HG02571 (cell line): ENCODE measurements at regions not wholly inside any gene's neighbourhood (a gene's known extent, or its start where the extent isn't known, plus 50 kb on each side); places are given as distances from the start of the nearest gene placed in this dataset.
"Not testable (repeated sequence)": the region's sequence is repeated elsewhere in the genome, so short reads cannot be mapped to it uniquely, and the experiment has no call there.

Source experiments
- ATAC-seq: cut with Tn5 transposase; IDR thresholded peaks from one replicate; pipeline ENCODE4 v1.9.1; 2021; ENCODE audit warnings: mild to moderate bottlenecking, moderate library complexity; ENCODE audit not compliant: unreplicated experiment

DNA sequence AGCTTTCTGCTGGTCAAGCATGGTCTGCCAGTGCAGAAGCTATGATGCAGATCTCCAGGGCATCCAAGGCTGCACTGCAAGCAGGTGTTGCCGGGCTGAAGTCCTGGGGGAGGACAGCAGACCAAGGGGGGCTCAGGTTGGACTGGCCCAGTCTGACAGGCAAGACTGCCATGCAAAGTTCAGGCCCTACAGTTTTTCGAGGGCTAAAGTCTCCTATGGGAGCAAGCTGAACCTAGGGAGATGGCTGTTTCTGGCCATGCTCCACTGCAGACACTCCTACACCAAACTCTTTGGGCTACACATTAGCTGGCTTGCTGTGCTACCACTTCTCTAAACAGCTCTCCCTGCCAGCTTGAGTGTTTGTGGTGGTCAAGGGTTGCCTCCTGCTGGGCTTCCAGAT, 130.0 kb upstream of the SYNCRIP start:
- no peak for ATAC-seq

DNA sequence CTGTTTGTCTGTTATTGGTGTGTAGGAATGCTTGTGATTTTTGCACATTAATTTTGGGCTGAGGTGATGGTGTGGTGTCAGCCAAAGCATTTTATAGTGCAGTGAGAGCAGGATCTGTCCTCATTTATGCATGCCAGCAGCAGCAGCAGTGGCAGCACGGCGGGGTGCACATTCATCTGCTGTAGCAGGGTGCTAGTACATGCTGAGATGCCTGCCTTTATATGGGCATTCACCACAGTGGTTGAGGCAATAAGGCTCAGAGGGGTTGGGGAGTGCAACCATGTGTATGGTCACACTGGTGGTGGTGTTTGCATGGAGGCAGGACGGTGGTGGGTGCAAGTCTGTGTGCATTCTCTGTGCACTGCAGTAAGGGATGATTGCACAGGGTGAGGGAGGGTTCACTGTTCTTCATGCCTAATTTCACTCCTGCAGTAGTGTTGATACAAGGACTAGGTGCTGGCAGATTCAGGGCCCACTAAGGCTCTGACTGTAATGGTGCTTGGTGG, 129.3 kb upstream of the SYNCRIP start:
- ATAC-seq, result no peak

DNA sequence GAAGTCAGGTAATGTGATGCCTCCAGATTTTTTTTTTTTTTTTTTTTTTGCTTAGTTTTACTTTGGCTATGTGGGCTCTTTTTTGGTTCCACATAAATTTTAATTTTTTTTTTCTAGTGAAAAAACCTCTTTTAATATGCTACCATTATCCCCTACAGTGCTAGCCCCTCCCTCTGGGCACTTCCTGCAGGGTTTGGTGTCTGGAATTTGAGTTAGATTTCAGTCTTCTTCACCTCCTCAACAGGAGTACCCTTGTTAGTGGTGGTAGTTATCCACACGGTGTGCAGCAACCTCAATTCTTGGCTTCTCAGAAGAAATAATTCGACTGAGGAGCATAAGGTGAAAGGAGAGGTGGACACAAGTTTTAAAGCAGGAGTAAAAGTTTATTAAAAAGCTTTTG, 128.8 kb upstream of the SYNCRIP start:
- no peak for ATAC-seq

DNA sequence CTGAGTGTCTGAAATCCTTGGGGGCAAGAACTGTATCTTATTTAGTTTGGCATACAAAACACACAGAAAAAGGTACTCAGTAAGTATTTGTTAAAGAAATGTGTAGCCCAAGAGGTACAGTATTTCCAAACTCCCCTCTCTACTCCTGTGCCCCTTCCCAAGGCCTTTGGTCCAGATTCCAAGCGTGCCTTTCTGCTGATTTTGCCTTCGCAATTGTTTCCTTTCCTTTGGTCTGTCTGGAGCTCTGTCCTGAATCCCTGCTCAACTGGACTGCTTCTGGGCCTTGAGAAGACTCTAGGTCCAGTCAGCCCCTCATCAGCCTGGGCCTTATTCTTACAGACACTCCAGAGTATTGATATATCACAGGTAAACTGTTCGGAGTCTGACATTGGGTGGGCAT, 122.2 kb upstream of the SYNCRIP start:
- ATAC-seq, result no peak

DNA sequence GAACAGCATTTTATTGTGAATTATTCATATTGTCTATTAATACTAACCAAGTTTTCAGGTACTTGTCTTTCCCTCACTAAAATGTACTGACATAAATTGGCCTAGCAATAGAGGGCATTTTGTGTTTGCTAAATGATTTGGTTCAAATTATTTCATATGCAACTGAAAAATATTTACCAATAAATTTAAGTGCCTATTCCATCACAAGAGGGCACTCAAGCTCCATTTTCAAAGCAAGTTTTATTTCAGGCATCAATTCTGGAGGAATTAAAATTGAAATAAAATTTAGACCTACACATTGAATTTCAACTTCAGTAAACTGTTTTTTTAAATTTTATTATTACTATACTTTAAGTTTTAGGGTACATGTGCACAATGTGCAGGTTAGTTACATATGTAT, 114.3 kb upstream of the SYNCRIP start:
- ATAC-seq, result no peak

DNA sequence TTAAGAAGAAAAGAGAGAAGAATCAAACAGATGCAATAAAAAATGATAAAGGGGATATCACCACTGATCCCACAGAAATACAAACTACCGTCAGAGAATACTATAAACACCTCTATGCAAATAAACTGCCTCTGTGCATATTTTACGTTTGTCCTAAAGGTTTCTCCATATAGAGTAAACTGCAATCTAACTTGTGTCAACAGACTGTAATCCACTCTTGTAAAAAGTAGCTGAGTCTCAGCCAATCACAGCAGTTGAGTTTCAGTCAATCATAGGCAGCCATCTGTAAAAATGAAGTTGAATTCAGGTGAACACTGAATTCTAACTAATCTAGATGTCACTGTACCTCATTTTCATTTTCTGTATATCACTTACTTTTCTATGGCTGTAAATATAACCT, 112.2 kb upstream of the SYNCRIP start:
- ATAC-seq, result no peak

DNA sequence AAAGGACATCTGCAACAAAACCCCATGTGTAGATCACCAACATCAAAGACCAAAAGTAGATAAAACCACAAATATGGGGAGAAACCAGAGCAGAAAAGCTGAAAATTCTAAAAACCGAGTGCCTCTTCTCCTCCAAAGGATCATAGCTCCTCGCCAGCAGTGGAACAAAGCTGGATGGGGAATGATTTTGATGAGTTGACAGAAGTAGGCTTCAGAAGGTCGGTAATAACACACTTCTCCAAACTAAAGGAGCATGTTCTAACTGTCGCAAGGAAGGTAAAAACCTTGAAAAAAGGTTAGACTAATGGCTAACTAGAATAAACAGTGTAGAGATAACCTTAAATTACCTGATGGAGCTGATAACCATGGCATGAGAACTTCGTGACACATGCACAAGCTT, 109.9 kb upstream of the SYNCRIP start:
- no peak for ATAC-seq

DNA sequence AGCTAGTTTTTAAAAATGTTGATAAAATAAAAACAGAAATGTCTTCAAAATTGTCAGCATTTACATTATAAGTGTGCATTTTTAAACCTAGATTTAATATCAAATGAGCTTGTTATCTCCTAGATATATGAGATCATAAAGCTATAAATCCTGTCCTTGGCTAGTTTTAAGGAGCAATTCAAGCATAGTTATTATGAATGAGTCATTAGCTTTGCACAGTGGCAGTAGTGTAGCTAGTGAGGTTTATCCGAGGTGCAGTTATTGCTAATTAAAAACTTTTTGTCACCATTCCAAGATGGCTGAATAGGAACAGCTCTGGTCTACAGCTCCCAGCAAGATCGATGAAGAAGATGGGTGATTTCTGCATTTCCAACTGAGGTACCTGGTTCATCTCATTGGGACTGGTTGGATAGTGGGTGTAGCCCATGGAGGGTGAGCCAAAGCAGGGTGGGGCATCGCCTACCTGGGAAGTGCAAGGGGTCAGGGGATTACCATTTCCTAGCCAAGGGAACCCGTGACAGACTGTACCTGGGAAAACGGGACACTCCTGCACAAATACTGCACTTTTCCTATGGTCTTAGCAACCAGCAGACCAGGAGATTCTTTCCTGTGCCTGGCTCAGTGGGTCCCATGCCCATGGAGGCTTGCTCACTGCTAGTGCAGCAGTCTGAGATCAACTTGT, 108.8 kb upstream of the SYNCRIP start:
- ATAC-seq, result no peak

DNA sequence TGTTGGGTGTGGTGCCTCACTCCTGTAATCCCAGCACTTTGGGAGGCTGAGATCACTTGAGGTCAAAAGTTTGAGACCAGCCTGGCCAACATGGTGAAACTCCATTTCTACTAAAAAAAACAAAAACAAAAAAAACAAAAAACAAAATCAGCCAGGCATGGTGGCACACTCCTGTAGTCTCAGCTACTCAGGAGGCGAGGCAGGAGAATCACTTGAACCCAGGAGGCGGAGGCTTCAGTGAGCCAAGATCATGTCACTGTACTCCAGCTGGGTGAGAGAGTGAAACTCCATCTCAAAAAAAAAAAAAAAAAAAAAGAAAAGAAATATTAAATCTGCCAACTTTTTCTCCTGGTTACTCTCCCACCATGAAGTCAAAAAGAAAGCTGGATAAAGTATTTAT, 107.5 kb upstream of the SYNCRIP start:
- not testable (repeated sequence) for ATAC-seq

DNA sequence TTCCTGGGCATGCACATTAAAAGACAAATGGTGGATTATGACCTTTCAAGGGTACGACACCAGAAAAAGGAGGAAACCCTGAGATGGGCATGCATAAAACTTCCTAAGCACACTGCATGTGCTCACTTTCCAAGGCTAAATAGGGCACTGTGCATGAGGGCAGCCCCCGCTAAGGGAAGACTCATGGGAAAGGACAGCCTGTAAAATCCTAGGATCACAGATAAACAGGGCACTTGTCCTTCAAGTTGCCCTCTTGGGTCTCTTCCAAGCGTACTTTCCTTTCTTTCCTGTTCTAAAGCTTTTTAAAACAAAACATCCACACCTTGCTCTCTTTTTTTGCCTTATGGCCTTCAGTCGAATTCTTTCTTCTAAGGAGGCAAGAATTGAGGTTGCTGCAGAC, 106.5 kb upstream of the SYNCRIP start:
- ATAC-seq, result no peak

DNA sequence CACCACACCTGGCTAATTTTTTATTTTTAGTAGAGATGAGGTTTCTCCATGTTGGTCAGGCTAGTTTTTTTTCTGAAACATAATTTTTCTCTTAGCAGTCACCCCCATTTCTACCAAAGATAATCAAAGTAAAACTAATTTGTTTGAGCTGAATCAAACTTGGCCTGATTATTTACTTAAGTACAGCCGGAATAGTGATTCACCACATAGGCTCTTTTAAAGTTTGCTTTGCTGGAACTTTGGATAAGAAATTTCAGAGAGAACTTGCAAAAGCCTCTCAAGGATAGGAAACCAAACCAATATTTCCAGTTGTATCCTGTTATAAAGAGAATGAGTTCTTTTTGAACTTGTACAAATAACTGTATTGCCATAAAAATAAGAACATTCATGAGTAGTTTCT, 105.0 kb upstream of the SYNCRIP start:
- ATAC-seq, result no peak

DNA sequence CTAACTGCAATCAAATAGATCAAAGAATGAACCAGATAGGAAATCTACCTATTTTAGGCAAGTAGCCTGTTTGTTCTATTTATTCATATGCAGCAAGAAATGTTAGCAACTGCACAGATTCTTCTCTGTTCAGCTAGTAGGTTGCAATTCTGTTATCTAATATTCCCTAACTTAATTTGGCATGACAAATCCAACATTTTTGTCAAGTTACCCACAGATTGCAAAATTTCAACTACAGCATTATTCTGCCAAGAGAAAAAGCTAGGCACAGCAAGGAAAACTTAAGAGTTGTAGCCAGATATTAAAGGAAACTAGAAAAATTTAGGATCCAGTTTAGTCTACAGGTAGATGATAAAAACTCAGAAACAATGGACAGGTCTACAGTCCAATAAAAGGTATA, 104.4 kb upstream of the SYNCRIP start:
- ATAC-seq, result no peak

DNA sequence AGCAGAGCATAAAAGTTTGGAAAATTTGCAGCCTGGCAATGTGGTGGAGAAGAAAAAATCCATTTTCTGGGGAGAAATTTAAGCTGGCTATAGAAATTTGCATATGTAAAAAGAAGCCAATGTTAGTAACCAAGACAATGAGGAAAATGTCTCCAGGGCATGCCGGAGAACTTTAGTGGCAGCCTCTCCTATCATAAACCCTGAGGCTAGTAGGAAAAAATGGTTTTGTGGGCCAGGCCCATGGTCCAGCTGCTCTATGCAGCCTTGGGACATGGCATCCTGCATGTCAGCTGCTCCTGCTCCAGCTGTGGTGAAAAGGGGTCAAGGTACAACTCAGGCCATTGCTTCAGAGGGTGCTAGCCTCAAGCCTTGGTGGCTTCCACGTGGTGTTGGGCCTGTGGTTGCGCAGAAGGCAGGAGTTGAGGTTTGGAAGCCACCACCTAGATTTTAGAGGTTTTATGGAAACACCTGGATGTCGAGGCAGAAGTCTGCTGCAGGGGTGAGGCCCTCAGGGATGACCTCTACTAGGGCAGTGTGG, 101.8 kb upstream of the SYNCRIP start:
- ATAC-seq, result no peak

DNA sequence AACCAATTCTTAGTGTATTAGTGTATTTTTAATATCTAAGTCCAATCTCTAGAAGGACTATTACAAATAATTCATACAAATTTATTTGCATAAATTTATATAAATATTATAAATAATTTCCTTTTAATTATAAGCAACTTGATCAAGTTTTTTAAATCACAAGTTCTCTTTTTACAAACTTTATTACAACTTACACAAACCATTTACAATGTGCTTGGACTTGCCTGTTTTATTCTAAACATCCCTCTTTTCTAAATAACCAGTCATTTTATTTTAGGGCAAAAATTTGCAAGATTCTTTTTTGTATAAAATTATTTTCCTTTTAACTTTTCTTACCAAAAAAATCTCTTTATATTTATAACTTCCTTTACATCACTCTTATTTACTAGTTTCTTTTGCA, 83.5 kb upstream of the SYNCRIP start:
- no peak for ATAC-seq

DNA sequence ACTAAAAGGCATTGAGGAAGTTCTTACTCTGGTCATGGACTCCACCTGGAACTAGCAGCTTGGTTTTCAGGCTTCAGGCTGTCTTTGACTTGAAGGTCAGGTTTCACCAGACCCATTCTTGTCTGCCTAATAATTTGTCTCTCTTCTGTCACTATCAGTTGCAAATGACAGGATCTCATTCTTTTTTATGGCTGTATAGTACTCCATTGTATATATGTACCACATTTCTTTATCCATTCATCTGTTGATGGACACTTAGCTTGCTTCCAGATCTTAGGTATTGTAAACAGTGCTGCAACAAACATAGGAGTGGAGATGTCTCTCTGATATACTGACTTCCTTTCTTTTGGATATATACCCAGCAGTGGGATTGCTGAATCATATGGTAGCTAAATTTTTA, 73.1 kb upstream of the SYNCRIP start:
- no peak for ATAC-seq

DNA sequence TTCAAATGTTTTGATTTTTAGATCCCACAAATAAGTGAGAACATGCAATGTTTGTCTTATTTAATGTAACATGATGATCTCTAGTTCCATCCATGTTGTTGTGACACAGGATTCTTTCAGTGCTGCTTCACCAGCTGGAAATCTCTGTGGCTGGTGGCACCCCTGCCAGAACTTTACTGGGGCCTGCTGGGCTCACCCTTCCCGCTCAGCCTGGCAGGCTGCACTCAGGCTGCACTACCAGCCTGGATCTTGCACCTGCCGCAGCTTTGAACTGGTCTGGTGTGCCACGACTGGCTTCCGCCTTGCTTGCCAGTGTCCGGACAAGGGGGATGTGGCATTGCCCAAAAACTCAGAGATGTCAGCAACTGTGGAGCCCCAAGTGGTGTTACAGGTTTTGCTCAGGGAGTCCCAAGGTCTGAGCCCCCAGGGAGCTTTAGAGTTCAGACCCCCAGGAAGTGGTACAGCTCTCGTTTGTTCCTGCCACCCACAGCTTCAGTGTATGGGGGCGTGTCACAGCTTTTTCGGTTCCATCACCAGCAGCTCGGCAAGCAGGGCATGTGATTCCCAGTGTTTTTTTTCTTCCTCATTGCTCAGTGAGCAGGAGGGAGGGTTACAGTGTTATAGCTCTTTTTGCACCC, 72.3 kb upstream of the SYNCRIP start:
- ATAC-seq, result no peak

DNA sequence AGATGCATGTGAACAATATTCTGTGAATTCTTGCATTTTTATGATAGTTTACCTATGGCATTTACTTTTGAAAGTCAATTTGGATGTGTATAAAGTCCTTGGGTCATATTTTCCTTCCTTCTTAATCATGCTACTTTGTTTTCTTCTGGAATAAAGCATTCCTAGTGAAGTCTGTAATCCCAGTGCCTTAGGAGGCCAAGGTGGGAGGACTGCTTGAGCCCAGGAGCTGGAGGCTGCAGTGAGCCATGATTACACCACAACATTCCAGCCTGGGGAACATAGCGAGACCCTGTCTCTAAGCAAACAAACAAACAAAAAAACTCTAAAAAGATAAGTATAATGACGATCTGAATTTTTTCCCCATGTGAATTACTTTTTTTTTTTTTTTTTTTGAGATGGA, 69.7 kb upstream of the SYNCRIP start:
- ATAC-seq, result no peak

DNA sequence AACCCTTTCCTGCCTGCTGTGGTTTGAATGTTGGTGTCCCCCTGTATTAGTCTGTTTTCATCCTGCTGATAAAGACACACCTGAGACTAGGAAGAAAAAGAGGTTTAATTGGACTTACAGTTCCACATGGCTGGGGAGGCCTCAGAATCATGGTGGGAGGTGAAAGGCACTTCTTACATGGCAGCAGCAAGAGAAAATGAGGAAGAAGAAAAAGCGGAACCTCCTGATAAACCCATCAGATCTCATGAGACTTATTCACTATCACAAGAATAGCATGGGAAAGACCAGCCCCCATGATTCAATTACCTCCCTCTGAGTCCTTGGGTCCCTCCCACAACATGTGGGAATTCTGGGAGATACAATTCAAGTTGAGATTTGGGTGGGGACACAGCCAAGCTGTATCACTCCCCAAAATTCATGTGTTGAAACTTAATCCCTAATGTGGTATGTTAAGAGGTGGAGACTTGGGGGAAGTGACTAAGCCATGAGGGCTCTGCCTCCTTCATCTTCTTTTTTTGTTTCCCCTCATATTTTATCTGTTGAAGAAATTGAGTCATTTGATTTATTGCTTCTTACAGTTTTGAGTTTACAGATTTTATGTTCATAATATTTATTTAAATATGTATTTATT, 64.9 kb upstream of the SYNCRIP start:
- ATAC-seq, result not testable (repeated sequence)

DNA sequence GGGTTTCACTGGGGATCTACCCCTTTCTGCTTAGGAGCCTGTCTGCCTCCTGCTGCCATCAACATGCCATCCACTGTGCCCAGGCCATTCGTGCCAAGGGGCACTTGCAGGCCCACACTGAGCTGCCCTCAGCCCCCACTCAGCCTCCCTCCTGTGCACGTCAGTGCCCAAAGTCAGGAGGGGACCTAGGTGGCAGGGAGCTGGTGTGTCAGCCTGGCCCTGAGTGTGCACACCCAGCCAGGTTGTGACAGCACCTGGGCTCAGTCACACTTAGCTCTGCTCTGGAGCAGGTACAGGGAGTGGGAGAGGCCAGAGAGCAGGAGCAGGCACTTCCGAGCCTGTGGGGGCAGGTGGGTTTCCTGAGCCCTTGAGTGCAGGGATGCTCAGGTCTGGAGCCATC, 63.6 kb upstream of the SYNCRIP start:
- no peak for ATAC-seq

DNA sequence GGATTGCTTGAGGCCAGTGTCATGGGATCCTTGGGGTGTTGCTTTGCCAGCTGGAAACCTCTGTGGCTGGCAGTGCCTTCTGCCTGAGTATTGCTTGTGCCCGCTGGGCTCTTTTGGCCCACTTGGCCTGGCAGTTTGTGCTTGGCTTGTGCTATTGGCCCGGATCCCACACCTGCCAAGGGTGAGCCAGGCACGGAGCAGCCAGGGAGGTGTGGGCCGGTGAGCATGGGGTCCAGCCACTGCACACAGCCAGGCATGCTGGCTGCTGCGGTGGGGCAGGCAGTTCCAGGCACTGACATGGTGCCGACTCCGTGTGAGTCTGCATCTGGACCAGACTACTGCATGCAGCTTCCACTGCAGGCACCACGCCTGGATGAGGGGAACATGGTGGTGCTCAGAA, 62.5 kb upstream of the SYNCRIP start:
- no peak for ATAC-seq

DNA sequence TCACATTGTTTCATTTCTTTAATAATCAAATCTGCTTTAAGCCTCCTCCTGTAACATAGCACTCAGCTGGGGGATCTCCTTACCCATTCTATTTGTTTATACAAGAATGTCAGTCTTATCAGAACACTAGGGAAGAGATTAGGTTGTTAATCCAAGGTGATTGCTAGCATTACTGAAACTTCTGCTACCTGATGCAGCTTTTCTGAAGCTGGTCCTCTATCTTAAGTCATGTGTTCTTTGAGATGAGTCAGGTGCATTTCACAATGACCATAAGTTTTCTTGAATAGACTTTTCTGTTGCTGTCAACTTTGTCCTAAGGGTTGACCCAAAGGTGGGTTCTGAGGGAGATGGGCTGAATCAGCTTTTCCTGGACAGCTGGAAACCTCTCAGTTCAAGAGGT, 60.7 kb upstream of the SYNCRIP start:
- ATAC-seq, result no peak
